GM23248 (cell line): ENCODE measurements at regions not wholly inside any gene's neighbourhood (a gene's known extent, or its start where the extent isn't known, plus 50 kb on each side); places are given as distances from the start of the nearest gene placed in this dataset.

Source experiments
- DNase-seq: peaks from one replicate; pipeline ENCODE4 v3.0.0-alpha.2; 2015
- H2AFZ ChIP-seq: fragments of 200-600 bp; sonication (generic); 2 replicates; pipeline ENCODE4 v1.6.1; 2016; ENCODE audit warnings: antibody characterized with exemption
- H3F3A ChIP-seq: fragments of 200-600 bp; sonication (generic); 2 replicates; pipeline ENCODE4 v1.6.1; 2016; ENCODE audit warnings: mild to moderate bottlenecking, antibody characterized with exemption, mixed run types; ENCODE audit not compliant: insufficient read depth
- H3K27ac ChIP-seq: fragments of 200-600 bp; sonication (generic); 2 replicates; pipeline ENCODE4 v1.5.1; 2016; ENCODE audit warnings: mild to moderate bottlenecking
- H3K27me3 ChIP-seq: fragments of 200-600 bp; sonication (generic); replicated peaks from 2 replicates; pipeline ENCODE4 v1.6.1; 2016; ENCODE audit warnings: mild to moderate bottlenecking; ENCODE audit not compliant: insufficient read depth
- H3K36me3 ChIP-seq: fragments of 200-600 bp; sonication (generic); 2 replicates; pipeline ENCODE4 v1.6.1; 2016; ENCODE audit warnings: low read depth, mild to moderate bottlenecking
- H3K4me1 ChIP-seq: fragments of 200-600 bp; sonication (generic); 2 replicates; pipeline ENCODE4 v1.6.1; 2016; ENCODE audit warnings: mild to moderate bottlenecking; ENCODE audit not compliant: insufficient read depth
- H3K4me2 ChIP-seq: fragments of 200-600 bp; sonication (generic); one replicate; pipeline ENCODE4 v1.6.1; 2016; ENCODE audit warnings: mild to moderate bottlenecking; ENCODE audit not compliant: unreplicated experiment
- H3K4me3 ChIP-seq: fragments of 200-600 bp; sonication (generic); 2 replicates; pipeline ENCODE4 v1.5.1; 2016; ENCODE audit warnings: mild to moderate bottlenecking
- H3K79me2 ChIP-seq: fragments of 200-600 bp; sonication (generic); 2 replicates; pipeline ENCODE4 v1.6.1; 2016; ENCODE audit warnings: mild to moderate bottlenecking; ENCODE audit not compliant: insufficient read depth
- H3K9ac ChIP-seq: fragments of 200-600 bp; sonication (generic); 2 replicates; pipeline ENCODE4 v1.6.1; 2016; ENCODE audit warnings: mild to moderate bottlenecking
- H3K9me2 ChIP-seq: fragments of 200-600 bp; sonication (generic); 2 replicates; pipeline ENCODE4 v1.6.1; 2016; ENCODE audit warnings: mixed run types, mild to moderate bottlenecking, moderate library complexity; ENCODE audit not compliant: insufficient read depth
- H3K9me3 ChIP-seq: fragments of 200-600 bp; sonication (generic); one replicate; pipeline ENCODE4 v1.6.1; 2017; ENCODE audit warnings: low read depth
- H4K20me1 ChIP-seq: fragments of 200-600 bp; sonication (generic); 2 replicates; pipeline ENCODE4 v1.6.0; 2016; ENCODE audit not compliant: insufficient read depth
- EZH2 ChIP-seq: fragments of 200-600 bp; sonication (generic); IDR thresholded peaks from 2 replicates; pipeline ENCODE4 v1.6.1; 2018; ENCODE audit warnings: antibody characterized with exemption, mild to moderate bottlenecking; ENCODE audit not compliant: insufficient read depth, poor library complexity, severe bottlenecking
- EZH2phosphoT487 ChIP-seq: fragments of 200-600 bp; sonication (generic); IDR thresholded peaks from 2 replicates; pipeline ENCODE4 v1.6.1; 2018; ENCODE audit warnings: antibody characterized with exemption, moderate library complexity, mild to moderate bottlenecking, low read depth; ENCODE audit not compliant: insufficient read depth
- WGBS, 2 experiments: methylation state at CpG; one replicate each; pipeline ENCODE4 v1.1.6; 2015 to 2017; ENCODE audit warnings: low lambda C conversion rate in 2 of 2, low coverage in 1 of 2; ENCODE audit errors: missing lambda C conversion rate in 2 of 2; 5-methylcytosine and 5-hydroxymethylcytosine counted together
- in situ Hi-C: fragments of 300-500 bp; cut with MboI; formaldehyde crosslinking; loops from 2 replicates; pipeline ENCODE4 v1.15.0; 2020

DNA sequence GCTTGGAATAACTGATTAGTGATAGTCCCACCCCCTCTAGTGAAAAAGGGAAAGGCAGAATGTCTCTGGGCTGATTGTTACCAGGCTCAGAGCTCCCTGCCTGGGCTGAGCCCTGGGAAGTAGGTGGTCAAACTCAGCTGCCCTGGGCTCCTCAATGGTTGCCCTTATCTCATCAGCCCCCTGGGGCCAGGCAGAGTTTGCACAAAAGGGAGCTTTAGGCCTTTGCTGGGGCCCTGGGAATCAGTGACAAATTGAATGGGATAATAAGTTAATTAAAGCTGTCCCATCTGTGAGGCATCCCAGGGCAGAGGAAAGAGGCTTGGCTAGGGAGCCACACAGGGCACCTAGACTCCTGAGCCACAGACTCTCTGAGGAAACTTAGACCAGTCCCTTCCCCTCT, 89.0 kb downstream of the EFNB1 start:
- Histone ChIP-seq H3K4me3 (no peak overlapping the region), H3K4me1 (no peaks in the 10 kb centered on the region), H3K9me2 (no peaks in the 10 kb centered on the region), H2AFZ (no peak overlapping the region), H4K20me1 (no peaks in the 10 kb centered on the region), H3K36me3 (no peaks in the 10 kb centered on the region), H3K9ac (no peak overlapping the region), H3K79me2 (no peaks in the 10 kb centered on the region), H3K27me3 (no peaks in the 10 kb centered on the region), H3K27ac (no peak overlapping the region), H3K4me2 (no peak overlapping the region), H3K9me3 (no peaks in the 10 kb centered on the region), H3F3A (no peaks in the 10 kb centered on the region)
- in situ Hi-C loops: no loop called here
- no peak for TF ChIP-seq EZH2
- no peak for TF ChIP-seq EZH2phosphoT487
- DNase-seq: no peak

DNA sequence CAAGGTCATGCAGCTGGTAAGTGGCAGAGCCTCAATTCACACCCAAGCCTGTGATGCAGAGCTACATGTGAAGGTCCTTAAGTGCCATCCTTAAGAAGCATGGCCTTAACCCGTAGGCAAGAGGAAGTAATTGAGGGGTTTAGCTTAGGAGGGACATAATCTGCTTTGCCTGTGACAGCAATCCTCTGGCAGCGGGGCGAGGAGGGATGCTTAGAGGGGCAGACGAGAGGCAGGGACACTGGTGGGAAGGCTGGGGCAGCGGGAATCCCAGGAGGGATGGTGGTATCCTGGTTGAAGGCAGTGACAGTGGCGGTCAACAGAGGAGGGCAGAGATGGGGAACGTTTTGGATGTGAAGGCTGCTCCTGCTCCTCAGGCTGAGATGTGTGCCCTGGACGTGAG, 88.1 kb downstream of the EFNB1 start:
- H3K4me2 ChIP-seq: no peak overlapping the region
- no peaks in the 10 kb centered on the region for H3K36me3 ChIP-seq
- in situ Hi-C loops: no loop called here
- H2AFZ ChIP-seq: no peak overlapping the region
- no peak overlapping the region for H3K9ac ChIP-seq
- no peaks in the 10 kb centered on the region for H3K27me3 ChIP-seq
- no peak overlapping the region for H3K4me3 ChIP-seq
- H3K79me2 ChIP-seq: no peaks in the 10 kb centered on the region
- no peaks in the 10 kb centered on the region for H4K20me1 ChIP-seq
- 70 to 73% methylated on average over 6 to 8 of the region's 8 CpGs for WGBS, 2 experiments
- no peaks in the 10 kb centered on the region for H3K9me3 ChIP-seq
- H3K9me2 ChIP-seq: no peaks in the 10 kb centered on the region
- no peaks in the 10 kb centered on the region for H3F3A ChIP-seq
- no peaks in the 10 kb centered on the region for H3K4me1 ChIP-seq
- no peak for DNase-seq
- H3K27ac ChIP-seq: no peak overlapping the region
- no peak for TF ChIP-seq EZH2
- no peak for TF ChIP-seq EZH2phosphoT487

DNA sequence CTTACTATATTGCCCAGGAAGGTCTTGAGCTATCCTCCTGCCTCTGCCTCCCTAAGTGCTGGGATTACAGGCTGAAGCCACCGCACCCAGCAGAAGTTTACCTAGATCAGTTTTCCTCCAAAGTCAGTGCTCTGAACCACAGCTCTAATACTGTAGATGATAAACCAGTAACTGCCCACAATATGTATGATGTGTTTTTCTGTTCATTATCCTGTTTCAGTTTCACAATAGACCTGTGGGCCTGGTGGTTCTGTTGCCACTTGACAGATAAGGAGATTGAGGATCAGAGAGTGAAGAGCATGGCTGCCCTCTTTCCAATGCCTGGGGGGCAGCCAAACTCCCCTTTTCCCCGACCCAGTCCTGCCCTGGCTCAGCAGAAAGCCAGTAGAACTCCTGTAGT, 87.0 kb downstream of the EFNB1 start:
- no peak overlapping the region for H2AFZ ChIP-seq
- no peak for DNase-seq
- no peaks in the 10 kb centered on the region for H3K4me1 ChIP-seq
- no peak overlapping the region for H3K4me2 ChIP-seq
- TF ChIP-seq EZH2phosphoT487 (no peak), EZH2 (no peak)
- H4K20me1 ChIP-seq: no peaks in the 10 kb centered on the region
- in situ Hi-C loops: no loop called here
- H3K79me2 ChIP-seq: no peaks in the 10 kb centered on the region
- no peak overlapping the region for H3K4me3 ChIP-seq
- no peaks in the 10 kb centered on the region for H3K9me2 ChIP-seq
- no peak overlapping the region for H3K27ac ChIP-seq
- H3K36me3 ChIP-seq: no peaks in the 10 kb centered on the region
- no peak overlapping the region for H3K9ac ChIP-seq
- no peaks in the 10 kb centered on the region for H3K27me3 ChIP-seq
- no peaks in the 10 kb centered on the region for H3K9me3 ChIP-seq
- WGBS, 2 experiments: 83 to 93% methylated on average over 2 of the region's 2 CpGs
- no peaks in the 10 kb centered on the region for H3F3A ChIP-seq

DNA sequence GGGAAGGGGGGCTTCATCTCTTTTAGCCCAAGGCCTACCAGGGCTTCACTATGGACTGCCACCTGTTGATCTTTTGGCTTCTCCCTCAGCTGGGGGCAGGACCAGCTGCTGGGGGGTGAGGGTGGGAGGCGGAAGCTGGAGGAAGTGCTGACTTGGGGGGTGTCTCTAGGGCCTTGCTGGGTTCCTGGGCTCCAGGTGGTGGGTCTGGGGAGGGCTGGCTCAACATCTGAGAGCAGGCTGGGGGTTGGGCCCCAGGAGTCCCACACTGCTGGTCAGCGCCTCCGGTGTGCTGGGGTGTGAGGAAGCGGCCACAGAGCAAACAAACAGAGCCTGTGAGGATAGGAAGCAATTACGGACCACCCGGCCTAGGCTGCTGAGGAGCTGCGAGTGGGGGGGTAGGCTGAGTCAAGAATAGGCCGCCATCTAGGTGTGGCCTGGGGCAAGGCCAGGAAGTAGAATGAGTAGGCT, 85.7 kb downstream of the EFNB1 start:
- Histone ChIP-seq H2AFZ (no peak overlapping the region), H3K4me3 (no peak overlapping the region), H3K27ac (no peak overlapping the region), H3K4me2 (no peak overlapping the region), H3K79me2 (no peaks in the 10 kb centered on the region), H3K36me3 (no peaks in the 10 kb centered on the region), H4K20me1 (no peaks in the 10 kb centered on the region), H3F3A (no peaks in the 10 kb centered on the region), H3K27me3 (no peaks in the 10 kb centered on the region), H3K9me2 (no peaks in the 10 kb centered on the region), H3K4me1 (no peaks in the 10 kb centered on the region), H3K9me3 (no peaks in the 10 kb centered on the region), H3K9ac (no peak overlapping the region)
- 74% methylated on average over 8 of the region's 8 CpGs; no CpG with 5 or more reads in 1 of the 2 experiments for WGBS, 2 experiments
- no peak for TF ChIP-seq EZH2
- no peak for TF ChIP-seq EZH2phosphoT487
- no peak for DNase-seq
- in situ Hi-C loops: no loop called here

DNA sequence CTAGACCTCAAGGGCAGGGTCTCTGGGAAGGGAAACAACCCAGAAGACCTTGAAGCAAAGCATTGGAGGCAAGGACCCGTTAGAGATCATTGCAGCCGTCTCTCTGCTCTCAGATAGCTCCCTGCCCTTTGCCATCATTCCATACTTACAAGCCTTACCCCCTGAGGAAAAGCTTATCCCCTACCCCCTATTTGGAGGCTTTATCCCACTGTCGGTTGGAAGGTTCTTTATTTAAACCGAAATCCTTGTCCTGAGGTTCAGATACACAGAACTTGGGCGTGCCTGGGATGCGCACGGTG, 84.4 kb downstream of the EFNB1 start:
- Histone ChIP-seq H3K27ac (no peak overlapping the region), H3K9ac (no peak overlapping the region), H2AFZ (no peak overlapping the region), H3K4me3 (no peak overlapping the region), H3K36me3 (no peaks in the 10 kb centered on the region), H3K9me2 (no peaks in the 10 kb centered on the region), H3K79me2 (no peaks in the 10 kb centered on the region), H4K20me1 (no peaks in the 10 kb centered on the region), H3K27me3 (no peaks in the 10 kb centered on the region), H3K4me2 (no peak overlapping the region), H3K4me1 (no peaks in the 10 kb centered on the region), H3K9me3 (no peaks in the 10 kb centered on the region), H3F3A (no peaks in the 10 kb centered on the region)
- in situ Hi-C loops: no loop called here
- 72 to 73% methylated on average over 7 of the region's 7 CpGs for whole genome bisulfite sequencing, 2 experiments
- DNase-seq: no peak
- TF ChIP-seq EZH2 (no peak), EZH2phosphoT487 (no peak)
